Ovary (tissue), 7 donors: ENCODE measurements at regions not wholly inside any gene's neighbourhood (a gene's known extent, or its start where the extent isn't known, plus 50 kb on each side); places are given as distances from the start of the nearest gene placed in this dataset.
"Not testable (repeated sequence)": the region's sequence is repeated elsewhere in the genome, so short reads cannot be mapped to it uniquely, and the experiment has no call there.

ENCODE experiments used
- DNase-seq, 5 donors: peaks; one replicate each; pipeline ENCODE4 v3.0.0-alpha.2; 2019 to 2020
- H3K27ac ChIP-seq, 2 donors: fragments of 200-600 bp; one replicate each; pipeline versions ENCODE4 v1.5.1 to v1.8.0; 2019 to 2022
- H3K27me3 ChIP-seq: fragments of 200-600 bp; one replicate; pipeline ENCODE4 v1.8.0; 2022
- H3K36me3 ChIP-seq: fragments of 200-600 bp; sonication (generic); one replicate; pipeline ENCODE4 v1.5.1; 2019
- H3K4me1 ChIP-seq: one replicate; pipeline ENCODE4 v1.8.1; 2013; ENCODE audit warnings: mild to moderate bottlenecking, moderate library complexity; ENCODE audit not compliant: insufficient read depth
- H3K4me3 ChIP-seq: fragments of 200-600 bp; sonication (generic); one replicate; pipeline ENCODE4 v1.5.1; 2017
- H3K9me3 ChIP-seq, 2 donors: fragments of 200-600 bp in 1 of 2; sonication (generic) in 1 of 2; one replicate each; pipeline versions ENCODE4 v1.5.1 to v1.8.1; 2013 to 2019; ENCODE audit warnings: mild to moderate bottlenecking in 1 of 2, moderate library complexity in 1 of 2
- EP300 ChIP-seq: sonication (generic); formaldehyde crosslinking; IDR thresholded peaks from one replicate; pipeline ENCODE4 v1.6.1; 2017; ENCODE audit warnings: antibody characterized with exemption
- POLR2A ChIP-seq: fragments of 450-650 bp; IDR thresholded peaks from one replicate; pipeline ENCODE4 v1.6.1; 2017; ENCODE audit warnings: antibody characterized with exemption, mild to moderate bottlenecking, moderate library complexity
- WGBS, 3 donors: extraction: QIAGEN DNeasy Blood & Tissue Kit in 1 of 3; methylation state at CpG; one replicate each; pipeline versions ENCODE4 v1.1.5 to v1.1.7; 2013 to 2017; 5-methylcytosine and 5-hydroxymethylcytosine counted together
- intact Hi-C, 4 donors: fragments of 100-400 bp; cut with DNase I; formaldehyde crosslinking; loops; one replicate each; pipeline versions ENCODE4 v1.11.0 to v1.15.1; 2022 to 2023
- TF ChIP-seq, protein P1 (sequence below), 3 donors: fragments of 450-650 bp in 2 of 3; fragments of 200-600 bp in 1 of 3; IDR thresholded peaks; one replicate each; pipeline versions ENCODE4 v1.5.1 to v1.8.0; 2016 to 2022; ENCODE audit warnings: antibody characterized with exemption in 3 of 3, mild to moderate bottlenecking in 1 of 3
- donor health status: DM: no; HTN: no; CAD: no; lungs with moderate emphysema.
- donor health status: DM: no; HTN: no; CAD: no.
- donor health status: Bipolar disorder and iron deficiency.
- donor health status: DM: no; HTN: no; CAD: no.
- donor health status: DM: yes; HTN: yes; CAD: no.

DNA sequence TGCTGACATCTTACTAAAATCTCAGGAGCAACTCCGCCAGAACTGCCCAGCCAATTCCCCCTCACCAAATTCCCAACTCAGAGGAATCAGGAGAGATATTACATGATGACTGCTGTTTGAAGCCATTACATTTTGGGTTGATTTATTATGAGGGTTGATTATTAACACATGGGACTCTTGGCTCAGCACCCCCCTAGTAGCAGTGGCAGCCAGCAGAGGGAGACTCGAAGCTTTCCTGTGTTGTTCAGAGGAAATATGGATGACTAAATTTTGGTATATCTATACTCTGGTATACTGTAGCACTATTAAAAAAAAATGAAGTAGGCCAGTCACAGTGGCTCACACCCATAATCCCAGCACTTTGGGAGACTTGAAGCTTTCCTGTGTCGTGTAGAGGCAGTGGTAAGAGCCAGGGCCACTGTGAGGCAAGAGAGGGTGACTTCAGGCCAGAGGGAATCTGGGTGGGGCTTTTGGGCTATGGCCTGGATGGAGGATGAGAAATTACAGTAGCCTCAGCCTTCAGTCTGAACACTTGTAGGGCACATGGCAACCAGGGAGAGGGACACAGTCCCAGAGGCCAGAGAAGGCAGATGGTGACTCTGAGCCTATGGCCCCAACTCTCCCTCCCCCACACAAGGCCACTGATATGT is 111.4 kb downstream of the LHX2 start:
- Histone ChIP-seq H3K4me1 (no peaks in the 10 kb centered on the region), H3K36me3 (no peaks in the 10 kb centered on the region), H3K27me3 (no peaks in the 10 kb centered on the region), H3K4me3 (no peak overlapping the region), H3K27ac (no peak overlapping the region), H3K9me3 (no peaks in the 10 kb centered on the region)
- WGBS, 3 donors: 39 to 69% (median 60%) methylated on average over 3 of the region's 3 CpGs
- no peak for DNase-seq
- TF ChIP-seq POLR2A (no peak), EP300 (no peak)
- TF ChIP-seq, protein P1, sequence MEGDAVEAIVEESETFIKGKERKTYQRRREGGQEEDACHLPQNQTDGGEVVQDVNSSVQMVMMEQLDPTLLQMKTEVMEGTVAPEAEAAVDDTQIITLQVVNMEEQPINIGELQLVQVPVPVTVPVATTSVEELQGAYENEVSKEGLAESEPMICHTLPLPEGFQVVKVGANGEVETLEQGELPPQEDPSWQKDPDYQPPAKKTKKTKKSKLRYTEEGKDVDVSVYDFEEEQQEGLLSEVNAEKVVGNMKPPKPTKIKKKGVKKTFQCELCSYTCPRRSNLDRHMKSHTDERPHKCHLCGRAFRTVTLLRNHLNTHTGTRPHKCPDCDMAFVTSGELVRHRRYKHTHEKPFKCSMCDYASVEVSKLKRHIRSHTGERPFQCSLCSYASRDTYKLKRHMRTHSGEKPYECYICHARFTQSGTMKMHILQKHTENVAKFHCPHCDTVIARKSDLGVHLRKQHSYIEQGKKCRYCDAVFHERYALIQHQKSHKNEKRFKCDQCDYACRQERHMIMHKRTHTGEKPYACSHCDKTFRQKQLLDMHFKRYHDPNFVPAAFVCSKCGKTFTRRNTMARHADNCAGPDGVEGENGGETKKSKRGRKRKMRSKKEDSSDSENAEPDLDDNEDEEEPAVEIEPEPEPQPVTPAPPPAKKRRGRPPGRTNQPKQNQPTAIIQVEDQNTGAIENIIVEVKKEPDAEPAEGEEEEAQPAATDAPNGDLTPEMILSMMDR (IDR thresholded peaks at IDR 0.05): no peak
- intact Hi-C loops: no loop called here

DNA sequence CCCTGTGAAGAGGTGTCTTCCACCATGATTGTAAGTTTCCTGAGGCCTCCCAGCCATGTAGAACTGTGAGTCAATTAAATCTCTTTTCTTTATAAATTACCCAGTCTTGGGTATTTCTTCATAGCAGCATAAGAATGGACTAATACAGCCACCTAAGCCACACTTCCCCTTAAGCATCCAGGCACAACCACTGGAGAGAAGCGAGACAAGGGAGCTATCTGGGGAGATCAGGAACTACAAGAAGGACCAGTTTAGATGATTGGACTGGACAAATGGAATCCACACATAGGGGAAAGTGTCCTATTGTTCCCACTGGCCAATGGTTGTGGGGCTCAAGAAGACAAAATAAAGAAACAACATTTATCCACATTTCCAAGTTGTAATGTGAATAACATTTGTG is 112.1 kb downstream of the LHX2 start:
- H3K36me3 ChIP-seq, H3K4me3 ChIP-seq, intact Hi-C loops, H3K27ac ChIP-seq, H3K27me3 ChIP-seq, DNase-seq, H3K9me3 ChIP-seq, H3K4me1 ChIP-seq: not testable (repeated sequence)
- whole genome bisulfite sequencing, 3 donors: 81 to 92% (median 86%) methylated on average over 1 of the region's 1 CpG

DNA sequence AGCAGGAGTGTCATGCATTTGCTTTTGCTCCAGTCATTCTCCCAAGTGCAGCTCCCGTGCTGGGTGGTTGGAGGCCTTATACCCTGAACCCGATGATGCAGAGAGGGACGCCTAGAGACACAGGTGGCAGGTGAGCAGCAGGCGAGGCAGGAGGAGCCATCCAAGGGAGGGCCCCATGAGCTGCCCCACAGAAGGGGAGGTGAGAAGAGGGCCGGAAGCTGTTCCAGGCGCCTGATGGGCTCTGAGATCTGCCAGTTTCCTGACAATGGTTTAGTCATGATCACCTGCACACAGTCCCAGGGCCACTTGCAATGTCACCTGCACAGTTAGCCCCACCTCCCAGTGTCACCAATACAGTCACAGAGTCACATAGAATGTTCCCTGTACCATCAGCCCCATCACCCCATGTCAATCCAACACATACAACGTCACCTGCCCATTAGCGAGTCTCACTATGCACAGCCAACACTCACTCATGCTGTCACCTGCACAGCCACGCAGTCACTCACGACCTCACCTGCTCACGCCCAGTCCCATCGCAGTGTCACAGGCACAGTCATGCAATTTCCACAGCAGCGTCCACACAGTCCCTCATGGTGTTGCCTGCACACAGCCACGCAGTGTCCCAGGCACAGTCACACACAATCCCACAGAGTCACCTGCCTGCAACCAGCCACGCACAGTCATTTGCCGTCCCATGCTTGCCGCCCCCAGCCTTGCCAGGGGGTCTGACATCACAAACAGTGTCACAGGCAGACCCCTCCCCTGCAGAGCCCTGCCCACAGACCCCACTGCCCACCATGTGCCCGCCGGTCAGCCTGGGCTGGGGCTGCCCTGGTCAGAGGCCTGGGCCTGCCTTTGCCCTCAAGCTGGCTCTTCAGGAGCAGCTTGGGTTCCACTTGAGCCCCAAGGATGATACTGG is 113.4 kb downstream of the LHX2 start:
- Histone ChIP-seq H3K9me3 (no peaks in the 10 kb centered on the region), H3K27ac (no peak overlapping the region), H3K4me3 (no peak overlapping the region), H3K4me1 (no peaks in the 10 kb centered on the region), H3K36me3 (no peaks in the 10 kb centered on the region), H3K27me3 (no peaks in the 10 kb centered on the region)
- DNase-seq: no peak
- intact Hi-C loops: loop anchor here in 1 of 4 donors (5.0 kb wide), 1 partner anchor 197 kb away; no protein-coding TSS in a partner anchor
- 77 to 84% (median 83%) methylated on average over 19 of the region's 19 CpGs for WGBS, 3 donors
- TF ChIP-seq, protein P1 (IDR thresholded peaks at IDR 0.05): no peak
- no peak for TF ChIP-seq EP300
- TF ChIP-seq POLR2A: no peak

DNA sequence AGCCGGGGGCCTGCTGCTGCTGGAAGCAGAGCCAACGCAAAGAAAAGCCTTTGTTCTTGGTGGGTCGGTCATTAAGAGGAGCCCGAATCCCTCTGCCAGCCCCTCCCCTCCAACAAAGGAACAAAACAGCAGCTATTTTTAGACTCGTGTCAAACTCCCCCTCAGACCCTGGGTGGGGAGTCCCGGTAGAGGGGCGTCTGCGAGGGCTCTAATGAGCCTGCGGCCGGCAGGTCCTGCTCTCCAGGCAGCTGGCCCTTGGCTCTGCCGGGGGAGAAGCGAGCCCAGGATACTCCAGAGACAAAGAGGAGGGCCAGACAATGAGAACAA is 114.0 kb downstream of the LHX2 start:
- intact Hi-C loops: loop anchor here in 1 of 4 donors (5.0 kb wide), 1 partner anchor 197 kb away; no protein-coding TSS in a partner anchor
- DNase-seq: no peak
- no peaks in the 10 kb centered on the region for H3K27me3 ChIP-seq
- no peaks in the 10 kb centered on the region for H3K36me3 ChIP-seq
- H3K9me3 ChIP-seq: no peaks in the 10 kb centered on the region
- no peaks in the 10 kb centered on the region for H3K4me1 ChIP-seq
- no peak overlapping the region for H3K4me3 ChIP-seq
- no peak overlapping the region for H3K27ac ChIP-seq
- 13 to 16% (median 15%) methylated on average over 12 of the region's 12 CpGs for WGBS, 3 donors
- no peak for TF ChIP-seq POLR2A
- TF ChIP-seq, protein P1 (IDR thresholded peaks at IDR 0.05): no peak
- TF ChIP-seq EP300: no peak
